ENCODE measurements at regions not wholly inside any gene's neighbourhood (a gene's known extent, or its start where the extent isn't known, plus 50 kb on each side); places are given as distances from the start of the nearest gene placed in this dataset.
A peak's percentile ranks its signal among the peaks of the same experiment; 100 is the strongest.

DNA sequence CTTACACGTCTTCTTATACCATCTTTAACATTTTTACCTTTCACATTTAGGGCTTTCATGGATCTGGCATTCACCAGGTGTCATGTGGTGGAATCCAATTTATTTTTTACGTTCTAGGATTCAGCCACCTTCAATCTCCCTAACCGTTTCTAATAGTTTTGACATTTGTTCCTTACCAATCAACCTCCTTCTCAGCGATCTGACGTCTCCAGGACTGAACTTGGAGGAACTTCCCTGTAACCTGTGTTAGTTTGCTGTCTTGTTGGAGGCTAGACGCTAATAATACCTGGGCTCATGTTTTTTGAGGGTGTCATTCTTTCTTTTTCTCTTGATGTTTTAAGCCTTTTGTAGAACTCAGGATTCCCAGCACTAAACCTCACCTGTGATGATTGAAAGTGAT is 351.6 kb downstream of the THBS2 start:
- no peaks in the 10 kb centered on the region for H3K4me1 Mint-ChIP-seq
- no peaks in the 10 kb centered on the region for H3K9me3 Mint-ChIP-seq
- H3K4me3 Mint-ChIP-seq = no peak overlapping the region
- H3K36me3 Mint-ChIP-seq (ENCODE audit: low read depth) = no peaks in the 10 kb centered on the region
- no peak for ATAC-seq (replicated peaks)
- no peak overlapping the region for H3K27ac Mint-ChIP-seq
- H3K27me3 Mint-ChIP-seq = peaks cover 11% of the 10 kb centered on the region

- no peak for ATAC-seq (replicated peaks)
- Mint-ChIP-seq H3K4me1 (no peaks in the 10 kb centered on the region), H3K36me3 (ENCODE audit: low read depth) (no peaks in the 10 kb centered on the region), H3K27ac (no peak overlapping the region), H3K9me3 (no peaks in the 10 kb centered on the region), H3K4me3 (no peak overlapping the region), H3K27me3 (peaks cover 11% of the 10 kb centered on the region)
These were observed 352.6 kb downstream of the THBS2 start for GRCh38 chr6:168901076-168901475.

- Mint-ChIP-seq H3K4me3 (no peak overlapping the region), H3K27me3 (peaks cover 11% of the 10 kb centered on the region), H3K27ac (no peak overlapping the region), H3K36me3 (ENCODE audit: low read depth) (no peaks in the 10 kb centered on the region), H3K4me1 (peaks cover 8% of the 10 kb centered on the region), H3K9me3 (no peaks in the 10 kb centered on the region)
- ATAC-seq (replicated peaks) = no peak
These were observed 357.3 kb downstream of the THBS2 start for GRCh38 chr6:168896321-168896720.

- peak; percentile 86 for ATAC-seq (replicated peaks)
- no peaks in the 10 kb centered on the region for H3K9me3 Mint-ChIP-seq
- H3K36me3 Mint-ChIP-seq (ENCODE audit: low read depth) = no peaks in the 10 kb centered on the region
- peaks cover 11% of the 10 kb centered on the region for H3K27me3 Mint-ChIP-seq
- peak overlapping the region; percentile 20 for H3K27ac Mint-ChIP-seq
- H3K4me3 Mint-ChIP-seq = peak overlapping the region; percentile 65
- peaks cover 8% of the 10 kb centered on the region for H3K4me1 Mint-ChIP-seq
These were observed 358.4 kb downstream of the THBS2 start for GRCh38 chr6:168895102-168895812.

DNA sequence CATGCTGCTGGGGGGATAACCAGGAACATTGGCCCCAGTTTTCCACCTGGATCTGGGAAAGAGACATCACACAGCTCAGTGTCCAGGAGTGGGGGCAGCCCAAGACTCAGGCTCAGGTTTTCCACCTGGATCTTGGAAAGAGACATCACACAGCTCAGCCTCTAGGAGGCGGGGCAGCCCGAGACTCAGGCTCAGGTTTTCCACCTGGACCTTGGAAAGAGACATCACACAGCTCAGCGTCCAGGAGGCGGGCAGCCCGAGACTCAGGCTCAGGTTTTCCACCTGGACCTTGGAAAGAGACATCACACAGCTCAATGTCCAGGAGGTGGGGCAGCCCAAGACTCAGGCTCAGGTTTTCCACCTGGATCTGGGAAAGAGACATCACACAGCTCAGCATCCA is 361.6 kb downstream of the THBS2 start:
- no peak overlapping the region for H3K27ac Mint-ChIP-seq
- H3K36me3 Mint-ChIP-seq (ENCODE audit: low read depth) = no peaks in the 10 kb centered on the region
- no peak overlapping the region for H3K4me3 Mint-ChIP-seq
- no peaks in the 10 kb centered on the region for H3K9me3 Mint-ChIP-seq
- H3K27me3 Mint-ChIP-seq = no peaks in the 10 kb centered on the region
- ATAC-seq (replicated peaks) = no peak
- peaks cover 8% of the 10 kb centered on the region for H3K4me1 Mint-ChIP-seq

- Mint-ChIP-seq H3K9me3 (no peaks in the 10 kb centered on the region), H3K36me3 (ENCODE audit: low read depth) (no peaks in the 10 kb centered on the region), H3K27ac (no peak overlapping the region), H3K4me1 (peaks cover 8% of the 10 kb centered on the region), H3K27me3 (no peaks in the 10 kb centered on the region), H3K4me3 (no peak overlapping the region)
- no peak for ATAC-seq (replicated peaks)
These were observed 362.7 kb downstream of the THBS2 start for GRCh38 chr6:168890981-168891365.

GRCh38 chr6:168890306-168890980 is 363.2 kb downstream of the THBS2 start:
- H3K4me3 Mint-ChIP-seq = no peak overlapping the region
- no peak for ATAC-seq (replicated peaks)

GRCh38 chr6:168888786-168889345 is 364.8 kb downstream of the THBS2 start:
- H3K4me1 Mint-ChIP-seq = peaks cover 4% of the 10 kb centered on the region
- no peak for ATAC-seq (replicated peaks)
- no peaks in the 10 kb centered on the region for H3K27me3 Mint-ChIP-seq
- H3K36me3 Mint-ChIP-seq (ENCODE audit: low read depth) = no peaks in the 10 kb centered on the region
- H3K27ac Mint-ChIP-seq = no peak overlapping the region
- no peaks in the 10 kb centered on the region for H3K9me3 Mint-ChIP-seq
- H3K4me3 Mint-ChIP-seq = no peak overlapping the region

More at GRCh38 chr6:168890306-168890980, 363.2 kb downstream of the THBS2 start:
- no peaks in the 10 kb centered on the region for H3K9me3 Mint-ChIP-seq
- H3K4me1 Mint-ChIP-seq = peaks cover 4% of the 10 kb centered on the region
- H3K36me3 Mint-ChIP-seq (ENCODE audit: low read depth) = no peaks in the 10 kb centered on the region
- no peak overlapping the region for H3K27ac Mint-ChIP-seq
- H3K27me3 Mint-ChIP-seq = no peaks in the 10 kb centered on the region

DNA sequence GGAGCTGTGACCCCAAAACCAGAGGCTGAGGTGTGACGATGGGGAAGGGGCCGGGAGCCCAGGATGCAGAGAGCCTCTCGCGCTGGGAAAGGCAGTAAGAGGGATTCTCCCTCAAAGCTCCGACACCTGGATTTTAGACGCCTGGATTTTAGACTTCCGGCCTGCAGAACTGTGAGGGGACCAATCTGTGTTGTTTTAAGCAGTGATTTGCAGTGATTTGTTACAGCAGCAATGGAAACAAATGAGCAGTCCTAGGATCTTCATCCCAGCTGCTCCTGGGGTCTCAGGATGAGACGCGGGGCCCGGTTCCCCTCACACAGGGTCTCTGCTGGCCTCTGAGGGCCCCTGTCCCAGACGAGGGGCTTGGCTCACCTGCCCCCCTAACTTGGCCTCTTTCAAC is 365.5 kb downstream of the THBS2 start:
- no peak overlapping the region for H3K4me3 Mint-ChIP-seq
- H3K27ac Mint-ChIP-seq = no peak overlapping the region
- no peak for ATAC-seq (replicated peaks)
- H3K27me3 Mint-ChIP-seq = no peaks in the 10 kb centered on the region
- no peaks in the 10 kb centered on the region for H3K36me3 Mint-ChIP-seq (ENCODE audit: low read depth)
- H3K9me3 Mint-ChIP-seq = no peaks in the 10 kb centered on the region
- peaks cover 7% of the 10 kb centered on the region for H3K4me1 Mint-ChIP-seq

- Mint-ChIP-seq H3K27ac (no peak overlapping the region), H3K36me3 (ENCODE audit: low read depth) (no peaks in the 10 kb centered on the region), H3K4me1 (peaks cover 7% of the 10 kb centered on the region), H3K4me3 (no peak overlapping the region), H3K9me3 (no peaks in the 10 kb centered on the region), H3K27me3 (no peaks in the 10 kb centered on the region)
- no peak for ATAC-seq (replicated peaks)
These were observed 366.0 kb downstream of the THBS2 start for GRCh38 chr6:168887621-168888020.

DNA sequence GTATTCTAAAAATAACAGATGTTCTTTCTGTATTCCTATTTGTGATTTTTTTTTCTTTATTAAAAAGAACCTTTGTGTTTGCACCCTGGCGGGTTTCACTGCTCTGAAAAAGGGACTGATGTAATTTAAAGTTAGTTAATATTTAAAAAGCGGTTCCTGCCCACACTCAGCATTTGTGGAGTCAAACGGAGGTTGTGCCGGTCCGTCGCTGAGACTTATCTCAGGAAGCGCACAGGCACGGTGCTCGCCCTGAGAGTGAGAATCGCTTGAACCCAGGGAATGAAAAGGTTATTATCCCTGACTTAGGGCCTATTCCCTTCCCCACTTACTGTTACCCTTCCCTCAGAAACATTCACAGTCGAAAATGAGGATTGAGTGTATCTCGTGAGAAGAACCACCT is 366.7 kb downstream of the THBS2 start:
- Mint-ChIP-seq H3K4me1 (peaks cover 7% of the 10 kb centered on the region), H3K9me3 (no peaks in the 10 kb centered on the region), H3K36me3 (ENCODE audit: low read depth) (no peaks in the 10 kb centered on the region)

GRCh38 chr6:168885751-168886742 is 367.6 kb downstream of the THBS2 start:
- no peaks in the 10 kb centered on the region for H3K36me3 Mint-ChIP-seq (ENCODE audit: low read depth)
- no peaks in the 10 kb centered on the region for H3K27me3 Mint-ChIP-seq
- no peak overlapping the region for H3K27ac Mint-ChIP-seq
- no peak for ATAC-seq (replicated peaks)
- peaks cover 7% of the 10 kb centered on the region for H3K4me1 Mint-ChIP-seq
- H3K4me3 Mint-ChIP-seq = no peak overlapping the region
- no peaks in the 10 kb centered on the region for H3K9me3 Mint-ChIP-seq

More for the DNA sequence above, 366.7 kb downstream of the THBS2 start:
- ATAC-seq (replicated peaks) = no peak
- Mint-ChIP-seq H3K27me3 (no peaks in the 10 kb centered on the region), H3K27ac (no peak overlapping the region), H3K4me3 (no peak overlapping the region)

DNA sequence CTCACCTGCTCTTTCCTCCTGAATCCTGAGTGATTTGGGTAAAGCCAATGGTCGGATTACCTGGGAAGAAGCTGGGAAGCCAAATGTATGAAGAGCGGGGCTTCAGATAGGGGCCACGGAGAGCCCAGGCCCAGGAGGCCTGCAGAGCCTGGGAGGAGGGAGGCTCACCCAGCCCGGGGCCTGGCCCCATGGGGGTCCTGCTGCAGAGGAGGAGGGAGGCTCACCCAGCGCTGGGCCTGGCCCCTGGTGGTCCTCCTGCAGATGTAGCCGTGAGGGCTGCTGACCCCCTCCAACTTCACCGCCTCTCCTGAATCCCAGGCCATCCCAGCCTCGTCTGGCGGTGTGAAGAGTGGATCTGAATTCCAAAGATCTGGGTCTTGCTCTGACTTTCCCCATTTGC is 368.4 kb downstream of the THBS2 start:
- ATAC-seq (replicated peaks) = no peak
- Mint-ChIP-seq H3K9me3 (no peaks in the 10 kb centered on the region), H3K36me3 (ENCODE audit: low read depth) (no peaks in the 10 kb centered on the region), H3K27ac (no peak overlapping the region), H3K4me3 (no peak overlapping the region), H3K27me3 (no peaks in the 10 kb centered on the region), H3K4me1 (peaks cover 7% of the 10 kb centered on the region)

DNA sequence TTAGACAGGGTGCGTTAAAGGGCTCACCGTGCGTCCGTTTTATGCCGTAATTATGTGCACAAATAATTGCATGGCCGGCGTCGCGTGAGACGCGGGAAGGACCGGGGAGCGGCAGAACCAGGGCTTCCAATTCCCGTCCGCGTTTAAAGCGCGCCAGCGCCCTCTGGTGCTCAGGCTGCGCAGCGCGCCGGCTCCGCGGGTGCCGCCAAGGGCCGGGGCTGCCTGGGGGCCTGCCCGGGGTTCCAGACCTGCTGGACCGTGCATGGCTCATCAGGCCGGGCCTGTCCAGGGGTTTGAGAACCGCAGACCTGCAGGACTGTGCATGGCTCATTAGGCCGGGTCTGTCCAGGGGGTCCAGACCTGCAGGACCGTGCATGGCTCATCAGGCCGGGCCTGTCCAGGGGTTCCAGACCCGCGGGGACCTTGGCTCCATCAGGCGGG is 369.0 kb downstream of the THBS2 start:
- Mint-ChIP-seq H3K4me3 (peak overlapping the region; percentile 79), H3K27ac (peak overlapping the region; percentile 86), H3K4me1 (peaks cover 7% of the 10 kb centered on the region), H3K9me3 (no peaks in the 10 kb centered on the region), H3K27me3 (no peaks in the 10 kb centered on the region), H3K36me3 (ENCODE audit: low read depth) (no peaks in the 10 kb centered on the region)
- peak; percentile 92 for ATAC-seq (replicated peaks)
